HCT116 (cell line): ENCODE measurements at regions not wholly inside any gene's neighbourhood (a gene's known extent, or its start where the extent isn't known, plus 50 kb on each side); places are given as distances from the start of the nearest gene placed in this dataset.

ENCODE experiments used
- ATF3 ChIP-seq: IDR thresholded peaks from 2 replicates; pipeline ENCODE4 v1.6.1; 2012
- CBX3 ChIP-seq: IDR thresholded peaks from 2 replicates; pipeline ENCODE4 v1.6.1; 2012; ENCODE audit warnings: low read depth
- CTCF ChIP-seq, 3 experiments: fragments of 200-600 bp in 1 of 3; sonication (generic) in 1 of 3; IDR thresholded peaks in 2 of 3; conservative IDR thresholded peaks in 1 of 3; 2 replicates each; pipeline ENCODE4 v1.5.1; 2012 to 2017; ENCODE audit warnings: low read depth in 2 of 3, low read length in 2 of 3, antibody characterized with exemption in 1 of 3, borderline replicate concordance in 1 of 3, control low read depth in 1 of 3, mild to moderate bottlenecking in 1 of 3, mixed read lengths in 1 of 3, mixed run types in 1 of 3, moderate library complexity in 1 of 3; ENCODE audit not compliant: insufficient read depth in 1 of 3
- POLR2A ChIP-seq: IDR thresholded peaks from 2 replicates; pipeline ENCODE4 v1.7.0; 2011; ENCODE audit warnings: borderline replicate concordance; ENCODE audit not compliant: insufficient read depth, insufficient read length; ENCODE audit errors: extremely low read depth

- TF ChIP-seq CTCF (IDR thresholded peaks at IDR 0.05 in 2 of 3, conservative IDR thresholded peaks at IDR 0.05 in 1 of 3; ENCODE audit: borderline replicate concordance in 1 of 3, insufficient read depth in 1 of 3, low read depth in 2 of 3, low read length in 2 of 3) (no peak), ATF3 (no peak), POLR2A (no peak), CBX3 (no peak)
These were observed 438.5 kb downstream of the CCSER2 start for GRCh38 chr10:84766923-84767322.
